ENCODE measurements at regions not wholly inside any gene's neighbourhood (a gene's known extent, or its start where the extent isn't known, plus 50 kb on each side); places are given as distances from the start of the nearest gene placed in this dataset.

DNA sequence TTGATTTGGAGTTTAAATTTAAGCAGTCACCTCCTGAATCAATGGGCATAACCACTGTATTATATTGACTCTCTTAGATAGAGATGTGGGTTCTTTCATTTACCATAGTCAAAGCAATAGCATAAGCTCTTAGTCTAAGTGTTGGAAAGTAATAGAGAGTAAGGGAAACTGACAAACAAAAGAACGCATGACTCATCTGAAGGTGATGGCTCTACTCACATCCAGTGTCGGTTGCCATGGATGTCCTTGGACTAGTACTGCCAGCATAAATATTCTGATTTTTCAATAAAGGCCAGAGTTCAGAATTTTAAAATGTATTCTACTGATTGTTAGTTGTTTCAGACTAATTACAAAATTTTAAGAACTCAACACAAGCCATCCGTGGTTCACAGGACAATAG lies 444.9 kb upstream of the DDI1 start:
- TF ChIP-seq, protein P1, sequence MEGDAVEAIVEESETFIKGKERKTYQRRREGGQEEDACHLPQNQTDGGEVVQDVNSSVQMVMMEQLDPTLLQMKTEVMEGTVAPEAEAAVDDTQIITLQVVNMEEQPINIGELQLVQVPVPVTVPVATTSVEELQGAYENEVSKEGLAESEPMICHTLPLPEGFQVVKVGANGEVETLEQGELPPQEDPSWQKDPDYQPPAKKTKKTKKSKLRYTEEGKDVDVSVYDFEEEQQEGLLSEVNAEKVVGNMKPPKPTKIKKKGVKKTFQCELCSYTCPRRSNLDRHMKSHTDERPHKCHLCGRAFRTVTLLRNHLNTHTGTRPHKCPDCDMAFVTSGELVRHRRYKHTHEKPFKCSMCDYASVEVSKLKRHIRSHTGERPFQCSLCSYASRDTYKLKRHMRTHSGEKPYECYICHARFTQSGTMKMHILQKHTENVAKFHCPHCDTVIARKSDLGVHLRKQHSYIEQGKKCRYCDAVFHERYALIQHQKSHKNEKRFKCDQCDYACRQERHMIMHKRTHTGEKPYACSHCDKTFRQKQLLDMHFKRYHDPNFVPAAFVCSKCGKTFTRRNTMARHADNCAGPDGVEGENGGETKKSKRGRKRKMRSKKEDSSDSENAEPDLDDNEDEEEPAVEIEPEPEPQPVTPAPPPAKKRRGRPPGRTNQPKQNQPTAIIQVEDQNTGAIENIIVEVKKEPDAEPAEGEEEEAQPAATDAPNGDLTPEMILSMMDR (IDR thresholded peaks at IDR 0.05): no peak
- Histone ChIP-seq H3K36me3 (replicated peaks in 1 of 2; ENCODE audit: control insufficient read depth in 1 of 2, insufficient read depth in 2 of 2, low read length in 2 of 2) (no peaks in the 10 kb centered on the region), H3K9me3 (replicated peaks in 1 of 2; ENCODE audit: control insufficient read depth in 1 of 2, insufficient read depth in 1 of 2, low read length in 2 of 2) (no peaks in the 10 kb centered on the region), H2AFZ (ENCODE audit: insufficient read depth, low read depth, low read length, poor library complexity, severe bottlenecking) (no peak overlapping the region), H3K79me2 (ENCODE audit: insufficient read depth, low read length) (no peaks in the 10 kb centered on the region), H3K9ac (ENCODE audit: insufficient read depth, low read length, poor library complexity, severe bottlenecking) (no peak overlapping the region), H3K4me1 (ENCODE audit: control insufficient read depth in 1 of 2, insufficient read depth in 2 of 2, low read length in 2 of 2) (no peaks in the 10 kb centered on the region), H3K4me2 (replicated peaks; ENCODE audit: extremely low read depth, low read length, poor library complexity, severe bottlenecking) (no peak overlapping the region), H3K4me3 (replicated peaks in 1 of 3; ENCODE audit: low read depth in 2 of 3, low read length in 3 of 3) (no peak overlapping the region), H4K20me1 (ENCODE audit: insufficient read depth, low read length) (no peaks in the 10 kb centered on the region), H3K27me3 (ENCODE audit: control insufficient read depth in 2 of 2, insufficient read depth in 2 of 2, low read length in 2 of 2) (no peaks in the 10 kb centered on the region), H3K27ac (ENCODE audit: low read depth in 1 of 2, low read length in 2 of 2) (no peak overlapping the region)
- no CpG with 5 or more reads among the region's 3 CpGs for WGBS (ENCODE audit: insufficient coverage)
- Mint-ChIP-seq H3K4me3 (no peak overlapping the region), H3K27me3 (ENCODE audit: low read depth in 3 of 3) (peaks cover 0 to 4% (median 1%) of the 10 kb centered on the region in 3 donors), H3K27ac (no peak overlapping the region), H3K9me3 (peaks cover 0 to 1% (median 0%) of the 10 kb centered on the region in 7 donors), H3K4me1 (no peaks in the 10 kb centered on the region), H3K36me3 (no peaks in the 10 kb centered on the region)
- intact Hi-C loops (cut with micrococcal nuclease): no loop called here
- no peak for DNase-seq

DNA sequence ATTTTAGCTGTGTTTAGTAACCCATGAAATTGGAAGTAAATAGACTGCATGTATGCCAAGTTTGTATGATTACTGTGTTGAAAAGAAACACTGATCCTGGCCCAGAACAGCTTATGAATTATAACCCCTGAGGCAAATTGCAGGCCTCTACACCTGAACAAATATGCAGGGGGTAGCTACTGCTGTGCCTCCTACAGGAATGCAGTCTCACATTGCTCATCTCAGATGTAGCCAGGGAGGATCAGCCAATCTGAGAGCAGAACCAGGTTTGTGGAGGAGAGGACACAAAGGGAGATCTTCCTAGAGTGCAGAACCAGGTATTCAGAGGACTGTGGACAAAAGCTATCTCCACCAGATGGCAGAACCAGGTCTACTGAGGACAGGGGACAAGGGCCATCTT lies 442.2 kb upstream of the DDI1 start:
- no peak overlapping the region for H3K4me2 ChIP-seq (replicated peaks; ENCODE audit: extremely low read depth, low read length, poor library complexity, severe bottlenecking)
- no peak overlapping the region for H3K27ac ChIP-seq (ENCODE audit: low read depth in 1 of 2, low read length in 2 of 2)
- no peaks in the 10 kb centered on the region for H4K20me1 ChIP-seq (ENCODE audit: insufficient read depth, low read length)
- H2AFZ ChIP-seq (ENCODE audit: insufficient read depth, low read depth, low read length, poor library complexity, severe bottlenecking): no peak overlapping the region
- Mint-ChIP-seq H3K27me3 (ENCODE audit: low read depth in 3 of 3) (peaks cover 0 to 6% (median 1%) of the 10 kb centered on the region in 3 donors), H3K36me3 (no peaks in the 10 kb centered on the region), H3K4me1 (no peaks in the 10 kb centered on the region), H3K9me3 (peaks cover 0 to 1% (median 0%) of the 10 kb centered on the region in 7 donors), H3K4me3 (no peak overlapping the region), H3K27ac (no peak overlapping the region)
- H3K36me3 ChIP-seq (replicated peaks in 1 of 2; ENCODE audit: control insufficient read depth in 1 of 2, insufficient read depth in 2 of 2, low read length in 2 of 2): no peaks in the 10 kb centered on the region
- H3K79me2 ChIP-seq (ENCODE audit: insufficient read depth, low read length): no peaks in the 10 kb centered on the region
- no peak overlapping the region for H3K4me3 ChIP-seq (replicated peaks in 1 of 3; ENCODE audit: low read depth in 2 of 3, low read length in 3 of 3)
- TF ChIP-seq, protein P1 (IDR thresholded peaks at IDR 0.05): no peak
- intact Hi-C loops (cut with micrococcal nuclease): no loop called here
- H3K4me1 ChIP-seq (ENCODE audit: control insufficient read depth in 1 of 2, insufficient read depth in 2 of 2, low read length in 2 of 2): no peaks in the 10 kb centered on the region
- H3K27me3 ChIP-seq (ENCODE audit: control insufficient read depth in 2 of 2, insufficient read depth in 2 of 2, low read length in 2 of 2): no peaks in the 10 kb centered on the region
- DNase-seq: no peak
- H3K9me3 ChIP-seq (replicated peaks in 1 of 2; ENCODE audit: control insufficient read depth in 1 of 2, insufficient read depth in 1 of 2, low read length in 2 of 2): no peaks in the 10 kb centered on the region
- no peak overlapping the region for H3K9ac ChIP-seq (ENCODE audit: insufficient read depth, low read length, poor library complexity, severe bottlenecking)
